GOT3 (cell line): ENCODE measurements at regions not wholly inside any gene's neighbourhood (a gene's known extent, or its start where the extent isn't known, plus 50 kb on each side); places are given as distances from the start of the nearest gene placed in this dataset.

Experiments used
- DNase-seq: peaks from one replicate; lab custom pipeline; 2025; ENCODE audit warnings: mixed read lengths; lab: John Stamatoyannopoulos, UW

GRCh38 chr2:61722318-61722717, 131.5 kb downstream of the FAM161A start:
- no peak for DNase-seq

DNA sequence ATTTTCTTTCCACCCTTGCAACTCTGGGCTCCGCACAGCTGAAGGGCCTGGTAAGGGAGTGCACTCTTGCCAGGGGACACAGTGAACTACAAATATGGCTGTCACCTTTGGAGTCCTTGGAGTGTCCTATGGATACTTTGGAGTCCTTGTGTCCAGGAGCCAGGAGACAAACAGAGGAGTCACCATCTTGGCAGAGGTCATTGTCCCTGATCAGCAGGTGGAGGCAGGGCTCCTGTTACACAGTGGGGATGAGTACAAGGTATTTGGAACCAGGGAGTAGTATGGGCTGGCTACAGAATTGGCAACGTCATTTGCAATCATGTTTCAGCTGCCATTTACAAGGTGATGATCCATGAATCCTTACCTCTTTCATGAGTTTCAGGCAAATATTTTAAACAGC, 132.5 kb downstream of the FAM161A start:
- no peak for DNase-seq

- DNase-seq, result no peak
Observed at GRCh38 chr2:61720911-61721310, 132.9 kb downstream of the FAM161A start.

DNA sequence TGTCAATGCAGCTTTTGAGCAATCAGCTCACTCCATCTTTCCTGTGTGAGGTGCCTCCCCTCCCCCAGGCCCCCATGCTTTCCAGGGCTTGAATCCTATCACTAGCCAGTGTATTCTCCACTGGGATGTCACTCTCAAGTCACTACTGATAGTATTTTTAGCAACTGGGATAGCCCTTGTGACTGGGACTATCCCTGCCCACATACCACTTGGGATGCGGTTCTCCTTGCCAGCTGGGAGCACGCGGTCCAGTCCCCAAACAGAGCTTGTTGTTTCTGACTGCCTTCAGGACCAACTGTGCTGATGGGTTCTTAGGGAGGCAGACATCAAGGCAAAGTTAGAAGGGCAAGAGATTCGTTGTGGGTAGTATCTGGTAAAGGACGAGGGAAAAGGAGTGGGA, 134.9 kb downstream of the FAM161A start:
- no peak for DNase-seq

- no peak for DNase-seq
Observed at GRCh38 chr2:61715506-61715905, 138.4 kb downstream of the FAM161A start.

GRCh38 chr2:61714210-61714609, 139.7 kb downstream of the FAM161A start:
- DNase-seq, result no peak

GRCh38 chr2:61713457-61713856, 140.4 kb downstream of the FAM161A start:
- DNase-seq, result no peak

GRCh38 chr2:61712060-61712459, 141.8 kb downstream of the FAM161A start:
- no peak for DNase-seq

GRCh38 chr2:61710711-61711110, 143.1 kb downstream of the FAM161A start:
- no peak for DNase-seq

GRCh38 chr2:61707984-61708852, 145.6 kb downstream of the FAM161A start:
- DNase-seq, result no peak

DNA sequence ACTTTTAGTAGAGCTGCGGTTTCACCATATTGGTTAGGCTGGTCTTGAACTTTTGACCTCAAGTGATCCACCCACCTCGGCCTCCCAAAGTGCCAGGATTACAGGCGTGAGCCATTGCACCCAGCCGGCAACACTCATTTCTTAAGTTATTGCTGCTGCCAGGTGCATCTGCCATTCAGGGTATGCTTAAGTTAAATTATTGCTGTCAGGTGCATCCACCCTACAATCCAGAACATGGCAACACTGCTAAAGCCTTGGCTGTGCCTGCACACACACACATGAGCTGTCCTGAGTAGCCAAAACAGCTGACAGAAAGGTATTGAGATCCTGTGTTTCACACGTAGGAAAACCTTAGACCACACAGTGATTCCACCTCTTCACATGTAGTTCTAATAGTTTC, 148.2 kb downstream of the FAM161A start:
- DNase-seq, result no peak

DNA sequence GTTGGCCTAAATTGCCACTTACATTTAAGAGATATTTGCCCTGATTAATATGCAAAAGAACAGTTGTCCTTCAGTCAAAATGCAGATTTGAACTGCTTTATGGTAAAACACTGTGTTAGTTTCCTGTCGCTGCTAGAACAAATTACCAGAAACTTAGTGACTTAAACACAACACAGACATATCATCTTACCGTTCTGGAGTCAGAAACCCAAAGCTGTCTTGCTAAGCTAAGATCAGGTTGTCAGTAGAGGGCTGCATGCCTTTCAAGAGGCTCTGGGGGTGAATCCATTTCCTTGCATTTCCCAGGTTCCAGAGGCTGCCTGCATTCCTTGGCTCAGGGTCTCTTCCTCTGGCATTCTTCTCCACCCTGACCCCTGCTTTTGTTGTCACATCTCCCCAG, 149.5 kb downstream of the FAM161A start:
- no peak for DNase-seq

DNA sequence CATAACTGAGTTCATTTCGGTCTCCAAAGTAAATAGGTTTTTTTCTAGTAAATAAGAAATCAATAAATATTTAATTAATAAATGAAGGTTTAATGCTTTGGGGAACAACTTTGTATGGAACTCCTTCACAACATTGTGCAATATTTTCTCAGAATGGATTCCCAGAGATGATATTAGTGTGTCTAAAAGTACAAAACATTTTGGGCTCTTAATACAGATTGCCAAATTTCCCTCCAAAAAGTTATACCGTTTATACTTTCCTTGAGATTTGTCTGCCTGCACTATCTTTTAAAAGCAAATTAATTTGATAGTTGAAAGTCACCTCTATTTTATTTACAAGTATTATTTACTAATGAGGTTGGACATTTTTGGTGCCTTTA, 151.8 kb downstream of the FAM161A start:
- no peak for DNase-seq

DNA sequence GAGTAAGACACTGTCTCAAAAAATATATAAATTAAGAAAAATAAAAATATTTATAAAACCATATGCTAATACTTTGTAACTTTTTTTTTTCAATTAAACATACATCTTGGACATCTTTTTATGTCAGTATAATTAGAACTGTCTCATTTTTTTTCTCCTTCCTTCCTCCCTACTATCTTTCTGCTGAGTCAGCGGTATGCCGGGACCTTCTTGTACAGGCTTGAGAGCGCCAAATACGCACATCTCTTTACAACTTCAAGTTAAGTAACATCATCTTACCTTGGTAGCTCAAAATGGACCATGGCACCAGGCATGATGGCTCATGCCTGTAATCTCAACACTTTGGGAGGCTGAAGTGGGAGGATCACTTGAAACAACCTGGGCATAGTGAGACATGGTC, 153.4 kb downstream of the FAM161A start:
- DNase-seq, result no peak

GRCh38 chr2:61694312-61695274, 156.4 kb upstream of the XPO1 start:
- DNase-seq, result peak; percentile 42

DNA sequence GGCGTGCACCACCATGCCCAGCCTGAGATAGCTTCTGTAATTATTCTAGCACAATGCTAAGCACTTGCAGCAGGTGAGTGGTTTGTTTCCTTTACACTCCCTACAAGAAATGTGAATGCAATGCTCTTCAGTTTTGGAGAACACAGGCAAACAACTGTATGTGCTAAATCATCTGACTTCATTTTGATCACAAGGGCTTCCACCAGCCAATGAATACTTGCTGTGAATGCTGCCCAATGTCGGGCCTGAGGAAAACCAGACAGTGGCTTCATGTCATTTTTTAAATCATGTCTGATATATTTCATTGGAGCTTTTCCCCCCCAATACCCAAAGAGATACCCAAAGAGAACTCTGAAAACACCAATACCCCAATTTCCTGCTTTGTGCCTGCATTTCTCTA, 155.6 kb upstream of the XPO1 start:
- no peak for DNase-seq

DNA sequence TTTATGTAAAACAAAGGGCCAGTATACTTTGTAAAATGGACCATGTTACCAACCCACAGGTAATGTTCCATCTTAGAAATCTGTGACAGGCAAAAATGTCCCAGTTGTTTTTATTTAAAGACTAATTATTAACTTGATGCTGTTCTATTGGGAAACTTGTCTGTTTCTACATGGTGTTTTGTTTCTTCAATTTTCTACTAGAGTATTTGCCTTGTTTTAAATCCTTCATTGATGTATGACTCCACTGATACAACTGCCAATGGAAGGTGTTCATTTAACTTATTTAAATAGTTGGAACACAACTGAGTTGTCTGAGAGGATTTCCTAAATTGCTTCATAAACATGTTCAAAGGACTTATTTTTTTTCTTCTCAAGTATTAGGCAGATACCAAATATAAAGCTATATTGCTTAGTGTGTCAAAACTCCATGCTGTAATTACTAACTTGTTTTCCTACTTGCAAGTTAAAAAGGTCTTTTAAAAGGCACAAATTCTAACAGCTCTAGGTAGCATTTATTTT, 152.0 kb upstream of the XPO1 start:
- no peak for DNase-seq

GRCh38 chr2:61689568-61689967, 151.4 kb upstream of the XPO1 start:
- no peak for DNase-seq

DNA sequence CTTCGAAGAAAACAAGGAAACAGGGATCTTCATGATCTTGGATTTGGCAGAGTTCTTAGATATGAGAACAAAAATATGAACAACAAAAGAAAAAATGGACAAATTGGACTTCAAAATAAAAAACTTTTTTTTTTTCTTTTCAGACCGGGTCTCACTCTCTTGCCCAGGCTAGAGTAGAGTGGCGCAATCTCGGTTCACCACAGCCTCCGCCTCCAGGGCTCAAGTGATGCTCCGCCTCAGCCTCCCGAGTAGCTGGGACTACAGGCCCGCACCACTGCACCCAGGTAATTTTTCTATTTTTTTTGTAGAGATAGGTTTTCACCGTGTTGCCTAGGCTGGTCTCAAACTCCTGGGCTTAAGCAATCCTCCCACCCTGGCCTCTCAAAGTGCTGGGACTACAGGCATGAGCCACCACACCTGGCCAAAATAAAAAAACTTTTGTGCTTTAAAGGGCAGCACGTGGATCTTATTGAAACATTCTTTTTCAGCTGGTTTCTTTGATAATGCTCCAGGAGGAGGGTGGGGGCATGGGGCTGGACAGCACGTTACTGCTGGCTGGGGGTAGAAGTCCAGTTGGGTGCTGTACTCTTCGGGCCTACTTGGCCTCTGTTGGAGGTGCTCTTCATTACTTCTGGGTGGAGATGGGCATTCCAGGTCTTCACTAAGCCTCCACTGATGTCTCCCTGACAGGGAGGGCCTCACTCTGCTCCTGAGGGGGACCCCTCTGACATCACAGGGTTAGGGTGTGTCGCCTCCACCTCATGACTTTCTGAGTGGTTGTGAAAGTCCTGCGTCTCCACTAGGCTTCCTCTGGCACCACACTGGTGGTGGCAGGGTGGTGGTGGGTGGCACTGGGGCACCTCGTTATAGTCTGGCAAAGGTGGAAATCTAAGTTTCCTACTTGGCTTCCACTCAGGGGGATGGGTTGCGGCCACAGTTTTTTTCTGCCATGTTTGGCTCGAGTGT, 150.5 kb upstream of the XPO1 start:
- no peak for DNase-seq

DNA sequence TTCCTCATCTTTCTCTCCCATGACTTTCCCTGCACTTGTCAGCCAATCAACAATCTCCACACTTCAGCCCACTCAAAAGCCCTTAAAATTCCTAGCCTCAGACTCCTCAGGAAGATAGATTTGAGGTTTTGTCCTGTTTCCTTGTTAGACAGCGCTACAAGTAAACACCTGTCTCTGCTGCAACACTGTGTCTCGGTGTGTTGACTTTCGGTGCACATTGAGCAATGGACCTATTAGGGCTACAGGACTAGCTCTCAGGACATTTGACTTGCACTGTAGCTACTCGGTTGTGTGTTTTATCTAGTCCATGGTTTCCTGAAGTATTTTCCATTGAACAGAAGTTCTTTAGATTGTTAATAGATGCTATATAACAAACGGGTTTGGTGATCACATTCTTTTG, 140.9 kb upstream of the XPO1 start:
- no peak for DNase-seq

GRCh38 chr2:61677942-61678341, 139.8 kb upstream of the XPO1 start:
- no peak for DNase-seq

DNA sequence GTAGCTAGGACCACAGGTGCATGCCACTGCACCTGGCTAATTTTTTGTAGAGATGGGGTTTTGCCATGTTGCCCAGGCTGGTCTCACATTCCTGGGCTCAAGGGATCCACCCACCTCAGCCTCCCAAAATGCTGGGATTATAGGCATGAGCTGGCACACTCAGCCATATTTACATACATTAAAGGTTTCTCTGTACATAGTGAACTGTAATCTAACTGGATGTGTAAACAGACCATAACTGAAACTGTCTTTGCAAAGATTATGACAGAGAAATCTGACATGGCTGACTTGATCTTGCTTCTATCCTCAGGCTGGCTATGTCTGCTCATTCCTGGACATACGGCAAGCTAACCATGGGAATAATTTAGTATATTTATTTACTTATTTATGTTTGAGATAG, 139.2 kb upstream of the XPO1 start:
- DNase-seq, result no peak
